DMS79 treated with DMSO at 0.1 percent for 48 hours (cell line): ENCODE measurements at regions not wholly inside any gene's neighbourhood (a gene's known extent, or its start where the extent isn't known, plus 50 kb on each side); places are given as distances from the start of the nearest gene placed in this dataset.

ENCODE experiments used
- DNase-seq: peaks from one replicate; lab custom pipeline; 2025; lab: John Stamatoyannopoulos, UW

- no peak for DNase-seq
Observed at GRCh38 chr5:53825926-53826325, 265.5 kb downstream of the NDUFS4 start.

- DNase-seq = no peak
Observed at GRCh38 chr5:53826504-53826903, 266.1 kb downstream of the NDUFS4 start.

- DNase-seq = no peak
Observed at GRCh38 chr5:53827211-53827651, 266.8 kb downstream of the NDUFS4 start.

GRCh38 chr5:53831496-53831895 lies 271.1 kb downstream of the NDUFS4 start:
- DNase-seq = no peak
